Keratinocyte (primary cell): ENCODE measurements at regions not wholly inside any gene's neighbourhood (a gene's known extent, or its start where the extent isn't known, plus 50 kb on each side); places are given as distances from the start of the nearest gene placed in this dataset.

Experiments
- CTCF ChIP-seq, 3 experiments: IDR thresholded peaks in 1 of 3; conservative IDR thresholded peaks in 1 of 3; optimal IDR thresholded peaks in 1 of 3; 2 replicates in 2 of 3; 3 replicates in 1 of 3; pipeline versions ENCODE3 to v1.5.1; 2011; ENCODE audit warnings: low read length in 3 of 3, mild to moderate bottlenecking in 3 of 3, moderate library complexity in 2 of 3, control low read depth in 1 of 3, inconsistent platforms in 1 of 3; ENCODE audit not compliant: insufficient read depth in 2 of 3; ENCODE audit errors: extremely low read depth in 1 of 3
- EZH2 ChIP-seq: IDR thresholded peaks from one replicate; pipeline ENCODE4 v1.6.1; 2012; ENCODE audit warnings: inconsistent platforms, mild to moderate bottlenecking, low read length, moderate library complexity

- TF ChIP-seq CTCF (optimal IDR thresholded peaks at IDR 0.05 in 1 of 3, IDR thresholded peaks at IDR 0.05 in 1 of 3, conservative IDR thresholded peaks at IDR 0.05 in 1 of 3; ENCODE audit: extremely low read depth in 1 of 3, insufficient read depth in 2 of 3, low read length in 3 of 3) = no peak
- TF ChIP-seq EZH2 = no peak
These were observed 122.4 kb upstream of the OR9Q1 start for GRCh38 chr11:57901278-57901677.
